Trophoblast cell (in vitro differentiated cells and primary cell): ENCODE measurements at regions not wholly inside any gene's neighbourhood (a gene's known extent, or its start where the extent isn't known, plus 50 kb on each side); places are given as distances from the start of the nearest gene placed in this dataset.

Source experiments
- DNase-seq, 2 donors: peaks; one replicate each; pipeline ENCODE4 v3.0.0-alpha.2; 2016
- H2AFZ ChIP-seq: 2 replicates; pipeline ENCODE4 v1.6.1; 2013; ENCODE audit warnings: low read length, moderate library complexity, mild to moderate bottlenecking; ENCODE audit not compliant: insufficient read depth, poor library complexity
- H2AK5ac ChIP-seq: 2 replicates; pipeline ENCODE4 v1.6.1; 2013; ENCODE audit warnings: mild to moderate bottlenecking, low read length
- H2BK120ac ChIP-seq: 2 replicates; pipeline ENCODE4 v1.6.1; 2013; ENCODE audit warnings: low read length, mild to moderate bottlenecking, moderate library complexity; ENCODE audit not compliant: insufficient read depth, poor library complexity
- H2BK12ac ChIP-seq: 2 replicates; pipeline ENCODE4 v1.6.1; 2013; ENCODE audit warnings: mild to moderate bottlenecking, low read length, moderate library complexity
- H2BK5ac ChIP-seq: 2 replicates; pipeline ENCODE4 v1.6.1; 2013; ENCODE audit warnings: low read length, low read depth, moderate library complexity, mild to moderate bottlenecking; ENCODE audit not compliant: poor library complexity
- H3K14ac ChIP-seq: 2 replicates; pipeline ENCODE4 v1.6.1; 2013; ENCODE audit warnings: mild to moderate bottlenecking, low read length
- H3K18ac ChIP-seq: 2 replicates; pipeline ENCODE4 v1.6.1; 2013; ENCODE audit warnings: mild to moderate bottlenecking, low read length
- H3K23ac ChIP-seq: 2 replicates; pipeline ENCODE4 v1.6.1; 2013; ENCODE audit warnings: low read length
- H3K27ac ChIP-seq: 2 replicates; pipeline ENCODE4 v1.5.1; 2013; ENCODE audit warnings: low read depth, mild to moderate bottlenecking, inconsistent platforms, low read length, moderate library complexity
- H3K27me3 ChIP-seq: 2 replicates; pipeline ENCODE4 v1.6.1; 2013; ENCODE audit warnings: inconsistent platforms, mild to moderate bottlenecking, low read length, moderate library complexity; ENCODE audit not compliant: insufficient read depth
- H3K36me3 ChIP-seq, 2 experiments: 1 replicate in 1 of 2; 2 replicates in 1 of 2; pipeline ENCODE4 v1.6.1; 2013; ENCODE audit warnings: low read length in 2 of 2, mild to moderate bottlenecking in 2 of 2, moderate library complexity in 1 of 2; ENCODE audit not compliant: insufficient read depth in 2 of 2, control insufficient read depth in 1 of 2
- H3K4ac ChIP-seq: 2 replicates; pipeline ENCODE4 v1.6.1; 2013; ENCODE audit warnings: low read depth, mild to moderate bottlenecking, low read length, moderate library complexity
- H3K4me1 ChIP-seq, 2 experiments: 1 replicate in 1 of 2; 2 replicates in 1 of 2; pipeline ENCODE4 v1.6.1; 2013; ENCODE audit warnings: low read length in 2 of 2, mild to moderate bottlenecking in 2 of 2, moderate library complexity in 1 of 2; ENCODE audit not compliant: insufficient read depth in 2 of 2, control insufficient read depth in 1 of 2
- H3K4me2 ChIP-seq: 2 replicates; pipeline ENCODE4 v1.6.1; 2013; ENCODE audit warnings: inconsistent platforms, mild to moderate bottlenecking, low read length, moderate library complexity
- H3K4me3 ChIP-seq: 2 replicates; pipeline ENCODE4 v1.5.1; 2013; ENCODE audit warnings: mild to moderate bottlenecking, low read depth, low read length, inconsistent platforms
- H3K79me1 ChIP-seq: one replicate; pipeline ENCODE4 v1.6.1; 2013; ENCODE audit warnings: low read length
- H3K79me2 ChIP-seq: 2 replicates; pipeline ENCODE4 v1.6.1; 2013; ENCODE audit warnings: low read length, mild to moderate bottlenecking; ENCODE audit not compliant: control insufficient read depth, insufficient read depth, poor library complexity
- H3K9ac ChIP-seq: 2 replicates; pipeline ENCODE4 v1.6.1; 2013; ENCODE audit warnings: mild to moderate bottlenecking, low read length
- H3K9me3 ChIP-seq: 2 replicates; pipeline ENCODE4 v1.6.1; 2013; ENCODE audit warnings: low read depth, mild to moderate bottlenecking, control low read depth, inconsistent platforms, low read length; ENCODE audit not compliant: insufficient read depth
- H4K12ac ChIP-seq: 2 replicates; pipeline ENCODE4 v1.6.1; 2013; ENCODE audit warnings: low read depth, mild to moderate bottlenecking, low read length, moderate library complexity
- H4K8ac ChIP-seq: 2 replicates; pipeline ENCODE4 v1.6.1; 2013; ENCODE audit warnings: low read depth, mild to moderate bottlenecking, low read length, moderate library complexity
- H4K91ac ChIP-seq: one replicate; pipeline ENCODE4 v1.6.1; 2013; ENCODE audit warnings: low read depth, mild to moderate bottlenecking, low read length, moderate library complexity
- WGBS: extraction: QIAGEN DNeasy Blood & Tissue Kit; methylation state at CpG from one replicate; pipeline ENCODE4 v1.1.7; 2013; ENCODE audit warnings: missing lambda C conversion rate; ENCODE audit not compliant: insufficient read length, insufficient coverage; ENCODE audit errors: extremely low coverage; 5-methylcytosine and 5-hydroxymethylcytosine counted together

DNA sequence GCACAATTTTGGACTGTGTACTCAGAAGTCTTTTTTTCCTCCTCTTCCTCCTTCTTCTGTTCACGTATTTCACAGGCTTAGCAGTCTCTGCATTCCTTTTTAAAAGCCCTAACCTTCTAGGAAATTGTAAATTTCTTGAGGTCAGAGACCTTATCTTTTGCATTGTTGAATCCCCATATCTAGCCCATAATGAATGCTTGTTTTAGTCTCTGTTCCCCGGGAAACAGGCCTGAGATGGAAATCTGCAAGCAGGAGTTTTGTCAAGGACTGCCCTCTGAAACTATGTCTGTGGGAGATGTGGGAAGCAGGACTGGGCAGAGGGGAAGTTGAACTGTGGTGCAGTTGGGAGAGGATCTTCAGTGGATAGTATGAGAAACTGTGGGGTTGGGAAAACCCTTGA, 272.2 kb upstream of the DAB1 start:
- peak; percentile 23 to 59 for DNase-seq
- no peaks in the 10 kb centered on the region for H3K27me3 ChIP-seq
- H2BK12ac ChIP-seq: no peak overlapping the region
- no peak overlapping the region for H4K8ac ChIP-seq
- no peak overlapping the region for H3K14ac ChIP-seq
- no peaks in the 10 kb centered on the region for H3K79me2 ChIP-seq
- no peaks in the 10 kb centered on the region for H3K79me1 ChIP-seq
- no peak overlapping the region for H3K4me2 ChIP-seq
- H2BK120ac ChIP-seq: no peak overlapping the region
- H3K9me3 ChIP-seq: peaks cover 2% of the 10 kb centered on the region
- H3K4me3 ChIP-seq: no peak overlapping the region
- H3K4ac ChIP-seq: no peak overlapping the region
- no peak overlapping the region for H3K9ac ChIP-seq
- peaks cover 0 to 2% of the 10 kb centered on the region in 2 experiments for H3K4me1 ChIP-seq
- no peak overlapping the region for H3K23ac ChIP-seq
- no peak overlapping the region for H3K27ac ChIP-seq
- no peak overlapping the region for H4K12ac ChIP-seq
- H2AFZ ChIP-seq: no peak overlapping the region
- H4K91ac ChIP-seq: no peak overlapping the region
- no peaks in the 10 kb centered on the region for H3K36me3 ChIP-seq
- no peak overlapping the region for H3K18ac ChIP-seq
- WGBS: no CpG with 5 or more reads among the region's 2 CpGs
- H2AK5ac ChIP-seq: no peak overlapping the region
- H2BK5ac ChIP-seq: no peak overlapping the region

DNA sequence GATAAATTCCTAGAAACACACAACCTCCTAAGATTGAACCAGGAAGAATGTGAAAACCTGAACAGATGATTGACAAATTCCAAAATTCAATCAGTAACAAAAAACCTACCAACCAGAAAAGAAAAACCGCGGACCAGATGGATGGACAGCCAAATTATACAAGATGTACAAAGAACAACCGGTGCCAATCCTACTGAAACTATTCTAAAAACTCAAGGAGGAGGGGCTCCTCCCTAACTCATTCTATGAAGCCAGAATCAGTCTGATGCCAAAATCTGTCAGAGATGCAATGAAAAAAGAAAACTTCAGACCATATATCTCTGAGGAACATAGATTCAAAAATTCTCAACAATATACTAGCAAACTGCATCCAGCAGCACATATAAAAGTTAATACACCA, 262.4 kb upstream of the DAB1 start:
- H2BK12ac ChIP-seq: no peak overlapping the region
- H3K27me3 ChIP-seq: no peaks in the 10 kb centered on the region
- no peak overlapping the region for H2BK5ac ChIP-seq
- H3K4me3 ChIP-seq: no peak overlapping the region
- no CpG with 5 or more reads among the region's 3 CpGs for WGBS
- no peak overlapping the region for H4K12ac ChIP-seq
- no peak overlapping the region for H4K8ac ChIP-seq
- H3K23ac ChIP-seq: no peak overlapping the region
- no peak overlapping the region for H3K18ac ChIP-seq
- no peaks in the 10 kb centered on the region for H3K4me1 ChIP-seq
- H3K9ac ChIP-seq: no peak overlapping the region
- DNase-seq: no peak
- H2BK120ac ChIP-seq: no peak overlapping the region
- no peaks in the 10 kb centered on the region for H3K9me3 ChIP-seq
- H4K91ac ChIP-seq: no peak overlapping the region
- no peak overlapping the region for H3K4ac ChIP-seq
- H3K4me2 ChIP-seq: no peak overlapping the region
- H3K36me3 ChIP-seq: no peaks in the 10 kb centered on the region
- no peaks in the 10 kb centered on the region for H3K79me2 ChIP-seq
- no peak overlapping the region for H2AFZ ChIP-seq
- no peak overlapping the region for H3K27ac ChIP-seq
- H3K14ac ChIP-seq: no peak overlapping the region
- H2AK5ac ChIP-seq: no peak overlapping the region
- no peaks in the 10 kb centered on the region for H3K79me1 ChIP-seq

GRCh38 chr1:57683037-57683942, 259.4 kb upstream of the DAB1 start:
- Histone ChIP-seq H3K27me3 (no peaks in the 10 kb centered on the region), H3K23ac (no peak overlapping the region), H3K79me1 (no peaks in the 10 kb centered on the region), H3K18ac (no peak overlapping the region), H2BK12ac (no peak overlapping the region), H3K14ac (no peak overlapping the region), H3K27ac (no peak overlapping the region), H3K79me2 (no peaks in the 10 kb centered on the region), H3K36me3 (no peaks in the 10 kb centered on the region), H3K4me2 (no peak overlapping the region), H4K8ac (no peak overlapping the region), H3K9ac (no peak overlapping the region), H3K4ac (no peak overlapping the region), H3K4me1 (no peaks in the 10 kb centered on the region), H4K12ac (no peak overlapping the region), H3K4me3 (no peak overlapping the region), H3K9me3 (no peaks in the 10 kb centered on the region), H2BK5ac (no peak overlapping the region), H2AFZ (no peak overlapping the region), H2BK120ac (no peak overlapping the region), H4K91ac (no peak overlapping the region), H2AK5ac (no peak overlapping the region)
- no peak for DNase-seq
- no CpG with 5 or more reads among the region's 7 CpGs for WGBS

DNA sequence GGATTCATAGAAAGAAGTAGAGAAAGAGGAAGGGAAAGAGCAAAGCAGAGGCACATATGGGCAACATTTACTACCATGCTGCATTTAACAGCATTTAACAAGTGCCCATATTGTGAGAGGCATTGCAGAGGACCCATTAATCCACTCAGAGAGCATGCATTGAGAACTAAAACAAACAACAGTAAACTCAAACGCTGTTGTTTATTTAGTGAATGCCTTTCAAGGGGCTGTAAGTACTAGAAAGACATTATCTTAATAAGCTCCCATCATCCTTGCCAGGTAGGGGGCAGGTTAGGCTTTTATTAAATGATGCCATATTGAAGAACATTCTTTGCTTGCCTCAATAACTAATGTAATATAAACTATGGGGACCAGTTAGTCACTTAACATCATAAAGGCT, 254.3 kb upstream of the DAB1 start:
- Histone ChIP-seq H3K9me3 (no peaks in the 10 kb centered on the region), H2AFZ (no peak overlapping the region), H3K14ac (no peak overlapping the region), H2BK12ac (no peak overlapping the region), H2BK5ac (no peak overlapping the region), H3K4me2 (no peak overlapping the region), H3K36me3 (no peaks in the 10 kb centered on the region), H2BK120ac (no peak overlapping the region), H3K79me2 (no peaks in the 10 kb centered on the region), H4K8ac (no peak overlapping the region), H2AK5ac (no peak overlapping the region), H3K27me3 (no peaks in the 10 kb centered on the region), H4K12ac (no peak overlapping the region), H3K9ac (no peak overlapping the region), H4K91ac (no peak overlapping the region), H3K79me1 (no peaks in the 10 kb centered on the region), H3K4ac (no peak overlapping the region), H3K4me3 (no peak overlapping the region), H3K18ac (no peak overlapping the region), H3K4me1 (no peaks in the 10 kb centered on the region), H3K27ac (no peak overlapping the region), H3K23ac (no peak overlapping the region)
- no peak for DNase-seq
- no CpG with 5 or more reads among the region's 1 CpG for WGBS
